ENCODE measurements at regions not wholly inside any gene's neighbourhood (a gene's known extent, or its start where the extent isn't known, plus 50 kb on each side); places are given as distances from the start of the nearest gene placed in this dataset.
A peak's percentile ranks its signal among the peaks of the same experiment; 100 is the strongest.

DNA sequence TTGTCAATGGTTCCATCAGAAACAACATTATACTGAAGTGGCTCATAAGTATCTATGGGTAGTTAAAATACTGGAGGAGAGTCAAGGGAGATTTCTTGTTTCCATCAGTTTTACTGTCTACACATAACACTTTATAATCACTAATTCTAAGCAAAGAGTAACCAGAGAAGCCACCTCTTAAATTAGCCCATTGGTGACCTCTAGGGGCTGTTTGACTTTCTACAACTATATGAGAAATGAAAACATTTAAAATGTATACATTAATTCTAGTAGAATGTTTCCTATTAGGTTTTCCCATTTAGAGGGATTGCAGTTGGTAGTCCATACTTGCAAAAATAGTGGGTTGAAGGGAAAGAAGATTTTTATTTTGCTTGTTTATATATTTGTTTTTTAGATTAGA, 504.3 kb downstream of the FAM181B start:
- H4K20me1 ChIP-seq (ENCODE audit: control insufficient read depth, insufficient read depth, insufficient read length), result no peaks in the 10 kb centered on the region
- H3K9me3 ChIP-seq (ENCODE audit: control insufficient read depth, low read depth, low read length), result no peaks in the 10 kb centered on the region
- no peak overlapping the region for H3K4ac ChIP-seq (ENCODE audit: low read depth, low read length)
- no peak overlapping the region for H3K27ac Mint-ChIP-seq
- no peak overlapping the region for H4K8ac ChIP-seq (replicated peaks; ENCODE audit: insufficient read length, low read depth, low read length)
- H2BK12ac ChIP-seq (ENCODE audit: insufficient read length, low read depth, low read length), result no peak overlapping the region
- no peak overlapping the region for H2AK5ac ChIP-seq (ENCODE audit: insufficient read length, low read length)
- H2BK120ac ChIP-seq (ENCODE audit: low read depth, low read length, poor library complexity, severe bottlenecking), result no peak overlapping the region
- peaks cover 0 to 3% of the 10 kb centered on the region in 2 experiments; a peak in 2 of 5 replicates for H3K9me3 Mint-ChIP-seq
- no peak overlapping the region for H3K14ac ChIP-seq (ENCODE audit: insufficient read depth, low read length)
- H2BK5ac ChIP-seq (ENCODE audit: insufficient read length, low read length), result no peak overlapping the region
- H4K5ac ChIP-seq (ENCODE audit: insufficient read length, low read depth, low read length), result no peak overlapping the region
- no peak overlapping the region for H3T11ph ChIP-seq (ENCODE audit: low read length)
- no peaks in the 10 kb centered on the region for H3K27me3 ChIP-seq (ENCODE audit: insufficient read depth, low read length)
- H2BK15ac ChIP-seq (ENCODE audit: low read depth, low read length), result no peak overlapping the region
- no peak overlapping the region for H3K18ac ChIP-seq (ENCODE audit: insufficient read length, low read depth, low read length)
- no peak overlapping the region for H2AFZ ChIP-seq (ENCODE audit: low read length)
- DNase-seq, result no peak
- no peak overlapping the region for H2BK20ac ChIP-seq (ENCODE audit: low read depth, low read length, poor library complexity, severe bottlenecking)
- H3K4me2 ChIP-seq (ENCODE audit: insufficient read depth, insufficient read length, low read length), result no peak overlapping the region
- H3K36me3 Mint-ChIP-seq (ENCODE audit: insufficient read depth in 1 of 3, low read depth in 3 of 3), result 0 out of 7 replicates have a peak, but pooled peaks cover 0 to 2% (median 0%) of the 10 kb centered on the region in 3 experiments
- no peak overlapping the region for H3K9ac ChIP-seq (ENCODE audit: extremely low read depth, insufficient read length, low read length)
- H3K27me3 Mint-ChIP-seq (ENCODE audit: low read depth), result no peaks in the 10 kb centered on the region
- H3K79me2 ChIP-seq (ENCODE audit: insufficient read depth, low read length), result no peaks in the 10 kb centered on the region
- TF ChIP-seq, protein P1, sequence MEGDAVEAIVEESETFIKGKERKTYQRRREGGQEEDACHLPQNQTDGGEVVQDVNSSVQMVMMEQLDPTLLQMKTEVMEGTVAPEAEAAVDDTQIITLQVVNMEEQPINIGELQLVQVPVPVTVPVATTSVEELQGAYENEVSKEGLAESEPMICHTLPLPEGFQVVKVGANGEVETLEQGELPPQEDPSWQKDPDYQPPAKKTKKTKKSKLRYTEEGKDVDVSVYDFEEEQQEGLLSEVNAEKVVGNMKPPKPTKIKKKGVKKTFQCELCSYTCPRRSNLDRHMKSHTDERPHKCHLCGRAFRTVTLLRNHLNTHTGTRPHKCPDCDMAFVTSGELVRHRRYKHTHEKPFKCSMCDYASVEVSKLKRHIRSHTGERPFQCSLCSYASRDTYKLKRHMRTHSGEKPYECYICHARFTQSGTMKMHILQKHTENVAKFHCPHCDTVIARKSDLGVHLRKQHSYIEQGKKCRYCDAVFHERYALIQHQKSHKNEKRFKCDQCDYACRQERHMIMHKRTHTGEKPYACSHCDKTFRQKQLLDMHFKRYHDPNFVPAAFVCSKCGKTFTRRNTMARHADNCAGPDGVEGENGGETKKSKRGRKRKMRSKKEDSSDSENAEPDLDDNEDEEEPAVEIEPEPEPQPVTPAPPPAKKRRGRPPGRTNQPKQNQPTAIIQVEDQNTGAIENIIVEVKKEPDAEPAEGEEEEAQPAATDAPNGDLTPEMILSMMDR (conservative IDR thresholded peaks at IDR 0.05), result peak; percentile 75
- H3K27ac ChIP-seq (ENCODE audit: insufficient read length, low read depth, low read length), result no peak overlapping the region
- H3K4me1 Mint-ChIP-seq, result peaks cover 0 to 6% of the 10 kb centered on the region in 2 experiments; a peak in 2 of 4 replicates
- H3K23ac ChIP-seq (ENCODE audit: insufficient read length, low read depth, low read length), result no peak overlapping the region
- no peaks in the 10 kb centered on the region for H3K4me1 ChIP-seq (ENCODE audit: insufficient read depth, low read length)
- no peak overlapping the region for H4K91ac ChIP-seq (ENCODE audit: insufficient read length, low read depth, low read length)
- no peaks in the 10 kb centered on the region for H3K23me2 ChIP-seq (ENCODE audit: insufficient read length, low read depth, low read length, poor library complexity, severe bottlenecking)
- no peak overlapping the region for H3K4me3 Mint-ChIP-seq
- no peaks in the 10 kb centered on the region for H3K79me1 ChIP-seq (ENCODE audit: insufficient read depth, low read depth, low read length, poor library complexity, severe bottlenecking)
- no peak overlapping the region for H3K56ac ChIP-seq (ENCODE audit: insufficient read length, low read depth, low read length)

All from H9 (cell line).